ENCODE measurements at regions not wholly inside any gene's neighbourhood (a gene's known extent, or its start where the extent isn't known, plus 50 kb on each side); places are given as distances from the start of the nearest gene placed in this dataset.

DNA sequence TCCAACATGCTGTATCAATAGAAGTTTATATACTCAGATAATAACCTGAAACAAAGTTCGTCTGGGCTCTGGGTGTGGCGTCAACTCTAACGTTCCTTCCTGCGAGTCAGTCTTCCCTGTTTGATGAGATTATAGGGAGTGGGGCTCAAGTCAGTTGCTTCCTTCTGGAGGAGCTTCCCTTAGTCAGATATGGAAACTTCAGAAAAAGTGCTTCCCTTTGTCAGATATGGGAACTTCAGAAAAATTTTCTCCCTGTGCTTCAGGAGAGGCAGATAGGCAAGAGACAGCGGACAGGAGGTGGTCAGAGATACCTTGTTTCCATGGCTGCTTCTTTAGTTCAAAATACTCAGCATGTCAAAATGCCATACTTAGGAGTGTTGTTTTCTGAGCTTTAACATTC is 51.1 kb upstream of the PRDX6 start:
- no CpG with 5 or more reads among the region's 5 CpGs for WGBS (ENCODE audit: extremely low coverage, insufficient coverage, low lambda C conversion rate)
- H3K4ac ChIP-seq (ENCODE audit: low read depth, low read length): no peak overlapping the region
- H3K56ac ChIP-seq (ENCODE audit: low read length): no peak overlapping the region
- H3K79me1 ChIP-seq (ENCODE audit: low read length): no peaks in the 10 kb centered on the region
- H2BK15ac ChIP-seq (replicated peaks; ENCODE audit: low read depth): no peak overlapping the region
- no peaks in the 10 kb centered on the region for H3K27me3 ChIP-seq (ENCODE audit: insufficient read depth, low read length, poor library complexity)
- H3K36me3 ChIP-seq (ENCODE audit: control insufficient read depth, insufficient read depth, low read length): no peaks in the 10 kb centered on the region
- no peak overlapping the region for H3K4me2 ChIP-seq (ENCODE audit: low read length)
- no peak overlapping the region for H3K18ac ChIP-seq (ENCODE audit: low read length)
- no peak overlapping the region for H3K9ac ChIP-seq (ENCODE audit: low read length)
- H2BK5ac ChIP-seq (ENCODE audit: low read length): no peak overlapping the region
- no peak overlapping the region for H3K4me3 ChIP-seq (ENCODE audit: low read length)
- H4K5ac ChIP-seq (ENCODE audit: low read length): no peak overlapping the region
- H3K27ac ChIP-seq (ENCODE audit: low read depth, low read length): no peak overlapping the region
- peaks cover 6% of the 10 kb centered on the region for H3K4me1 ChIP-seq (ENCODE audit: control insufficient read depth, low read depth, low read length)
- no peaks in the 10 kb centered on the region for H3K79me2 ChIP-seq (ENCODE audit: control insufficient read depth, insufficient read depth, low read length)
- no peak overlapping the region for H3K23ac ChIP-seq (ENCODE audit: low read length)
- no peak overlapping the region for H2BK120ac ChIP-seq (ENCODE audit: low read depth, low read length)
- no peak overlapping the region for H4K8ac ChIP-seq (ENCODE audit: low read depth, low read length)
- no peak overlapping the region for H2AK5ac ChIP-seq (ENCODE audit: low read length)
- no peak for DNase-seq

DNA sequence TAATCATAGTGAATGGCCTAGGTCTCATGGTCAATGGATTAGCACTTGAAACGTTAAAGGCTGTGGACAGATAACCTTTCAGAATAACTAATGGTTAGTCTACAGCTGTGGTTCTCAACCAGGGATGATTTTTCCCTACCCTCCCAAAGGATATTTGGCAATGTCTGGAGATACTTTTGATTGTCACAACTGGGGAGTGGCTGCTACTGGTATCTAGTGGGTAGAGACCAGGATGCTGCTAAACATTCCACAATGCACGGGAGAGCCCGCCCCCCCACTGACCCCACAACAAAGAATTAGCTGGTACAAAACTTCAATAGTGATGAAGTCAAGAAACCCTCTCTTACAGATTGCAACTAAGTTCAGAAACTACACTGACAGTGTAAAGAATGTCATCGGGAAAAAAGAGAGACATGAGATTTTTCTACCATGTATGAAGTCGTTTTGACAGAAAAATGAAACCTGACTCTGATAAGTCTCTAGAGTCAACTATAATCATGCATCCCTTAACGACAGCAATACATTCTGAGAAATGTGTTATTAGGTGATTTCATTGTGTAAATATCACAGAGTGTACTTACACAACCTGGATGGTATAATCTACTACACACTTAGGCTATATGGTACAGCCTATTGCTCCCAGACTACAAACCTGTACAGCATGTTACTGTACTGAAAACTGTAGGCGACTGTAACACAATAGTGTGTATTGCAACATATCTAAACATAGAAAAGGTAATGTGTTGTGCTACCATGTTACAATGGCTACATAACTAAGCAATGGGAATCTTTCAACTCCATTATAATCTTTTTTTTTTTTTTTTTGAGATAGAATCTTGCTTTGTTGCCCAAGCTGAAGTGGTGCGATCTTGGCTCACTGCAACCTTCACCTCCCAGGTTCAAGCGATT is 49.7 kb upstream of the PRDX6 start:
- H2BK120ac ChIP-seq (ENCODE audit: low read depth, low read length): no peak overlapping the region
- no peaks in the 10 kb centered on the region for H3K79me2 ChIP-seq (ENCODE audit: control insufficient read depth, insufficient read depth, low read length)
- no peak overlapping the region for H3K9ac ChIP-seq (ENCODE audit: low read length)
- H3K4me1 ChIP-seq (ENCODE audit: control insufficient read depth, low read depth, low read length): peaks cover 6% of the 10 kb centered on the region
- no CpG with 5 or more reads among the region's 9 CpGs for WGBS (ENCODE audit: extremely low coverage, insufficient coverage, low lambda C conversion rate)
- H3K4me2 ChIP-seq (ENCODE audit: low read length): no peak overlapping the region
- no peak overlapping the region for H2AK5ac ChIP-seq (ENCODE audit: low read length)
- no peak overlapping the region for H3K4ac ChIP-seq (ENCODE audit: low read depth, low read length)
- no peak overlapping the region for H3K18ac ChIP-seq (ENCODE audit: low read length)
- no peak overlapping the region for H4K8ac ChIP-seq (ENCODE audit: low read depth, low read length)
- H4K5ac ChIP-seq (ENCODE audit: low read length): no peak overlapping the region
- no peak overlapping the region for H3K27ac ChIP-seq (ENCODE audit: low read depth, low read length)
- H2BK5ac ChIP-seq (ENCODE audit: low read length): no peak overlapping the region
- H3K56ac ChIP-seq (ENCODE audit: low read length): no peak overlapping the region
- no peaks in the 10 kb centered on the region for H3K36me3 ChIP-seq (ENCODE audit: control insufficient read depth, insufficient read depth, low read length)
- H3K27me3 ChIP-seq (ENCODE audit: insufficient read depth, low read length, poor library complexity): no peaks in the 10 kb centered on the region
- H3K79me1 ChIP-seq (ENCODE audit: low read length): no peaks in the 10 kb centered on the region
- DNase-seq: no peak
- H2BK15ac ChIP-seq (replicated peaks; ENCODE audit: low read depth): no peak overlapping the region
- H3K4me3 ChIP-seq (ENCODE audit: low read length): no peak overlapping the region
- H3K23ac ChIP-seq (ENCODE audit: low read length): no peak overlapping the region
